Endodermal cell (in vitro differentiated cells): ENCODE measurements at regions not wholly inside any gene's neighbourhood (a gene's known extent, or its start where the extent isn't known, plus 50 kb on each side); places are given as distances from the start of the nearest gene placed in this dataset.
A peak's percentile ranks its signal among the peaks of the same experiment; 100 is the strongest.

ENCODE experiments used
- DNase-seq: peaks from one replicate; pipeline ENCODE4 v3.0.0-alpha.2; 2017
- H3K27ac ChIP-seq: 2 replicates; pipeline ENCODE4 v1.5.1; 2013; ENCODE audit warnings: mild to moderate bottlenecking, low read depth, low read length, moderate library complexity
- H3K27me3 ChIP-seq: 2 replicates; pipeline ENCODE4 v1.6.1; 2013; ENCODE audit warnings: mild to moderate bottlenecking, low read length, moderate library complexity; ENCODE audit not compliant: insufficient read depth, control insufficient read depth, poor library complexity, severe bottlenecking
- H3K36me3 ChIP-seq: 2 replicates; pipeline ENCODE4 v1.7.0; 2013; ENCODE audit warnings: mild to moderate bottlenecking, low read length, moderate library complexity; ENCODE audit not compliant: control insufficient read depth, insufficient read depth
- H3K4me1 ChIP-seq: one replicate; pipeline ENCODE4 v1.7.0; 2013; ENCODE audit warnings: low read length; ENCODE audit not compliant: control insufficient read depth, insufficient read depth
- H3K4me3 ChIP-seq: 2 replicates; pipeline ENCODE4 v1.5.1; 2013; ENCODE audit warnings: mild to moderate bottlenecking, low read length, moderate library complexity
- H3K9ac ChIP-seq: 2 replicates; pipeline ENCODE4 v1.6.1; 2013; ENCODE audit warnings: mild to moderate bottlenecking, low read length, moderate library complexity; ENCODE audit not compliant: poor library complexity, severe bottlenecking; ENCODE audit errors: extremely low read depth
- H3K9me3 ChIP-seq: 2 replicates; pipeline ENCODE4 v1.6.1; 2013; ENCODE audit warnings: mild to moderate bottlenecking, low read length, moderate library complexity; ENCODE audit not compliant: control insufficient read depth
- H3K27ac Mint-ChIP-seq: 2 replicates; pipeline ENCODE4 v1.8.0; 2020; ENCODE audit warnings: mixed read lengths
- H3K27me3 Mint-ChIP-seq: 2 replicates; pipeline ENCODE4 v1.8.0; 2021; ENCODE audit warnings: mild to moderate bottlenecking, mixed read lengths; ENCODE audit not compliant: insufficient read depth
- H3K36me3 Mint-ChIP-seq: 2 replicates; pipeline ENCODE4 v1.8.0; 2020; ENCODE audit warnings: low read depth, mixed read lengths
- H3K4me1 Mint-ChIP-seq: 2 replicates; pipeline ENCODE4 v1.8.0; 2020; ENCODE audit warnings: mixed read lengths
- H3K4me3 Mint-ChIP-seq: 2 replicates; pipeline ENCODE4 v1.8.0; 2020; ENCODE audit warnings: mild to moderate bottlenecking, moderate library complexity, mixed read lengths
- H3K9me3 Mint-ChIP-seq: 2 replicates; pipeline ENCODE4 v1.8.0; 2020; ENCODE audit warnings: mild to moderate bottlenecking, mixed read lengths
- WGBS, 2 experiments: methylation state at CpG; one replicate each; pipeline versions ENCODE4 v1.1.5 to v1.1.7; 2013; ENCODE audit warnings: missing lambda C conversion rate in 2 of 2, mixed read lengths in 1 of 2; ENCODE audit not compliant: insufficient coverage in 1 of 2, insufficient read length in 1 of 2; 5-methylcytosine and 5-hydroxymethylcytosine counted together
- TF ChIP-seq, protein P1 (sequence below): fragments of 200-600 bp; sonication (generic); conservative IDR thresholded peaks from 2 replicates; pipeline ENCODE4 v1.5.0; 2021; ENCODE audit warnings: antibody characterized with exemption, mild to moderate bottlenecking

DNA sequence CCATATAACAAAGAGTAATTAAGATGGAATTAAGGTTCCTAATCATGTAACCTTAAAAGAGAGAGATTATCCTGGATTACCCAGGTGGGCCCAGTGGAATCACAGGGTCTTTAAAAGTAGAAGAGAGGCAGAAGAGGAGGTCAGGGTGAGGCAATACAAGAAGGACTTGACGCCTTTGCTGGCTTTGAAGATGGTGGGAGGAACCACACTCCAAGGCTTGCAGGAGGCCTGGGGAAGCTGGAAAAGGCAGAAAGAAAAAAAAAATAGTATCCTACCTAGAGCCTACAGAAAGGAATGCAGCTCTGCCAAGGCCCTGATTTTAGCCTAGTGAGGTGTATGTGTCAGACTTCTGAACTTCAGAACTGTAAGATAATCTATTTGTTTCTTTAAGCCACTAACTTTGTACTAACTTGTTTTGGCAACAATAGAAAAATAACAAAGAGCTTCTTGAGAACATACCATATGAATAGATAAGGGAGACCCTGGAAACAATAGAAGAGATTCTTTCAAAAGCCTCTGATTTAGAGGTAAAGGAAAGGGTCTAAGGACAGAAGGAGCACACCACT, 229.9 kb upstream of the TTC29 start:
- DNase-seq, result peak; percentile 65
- WGBS, 2 experiments, result 50 to 70% methylated on average over 1 of the region's 1 CpG

DNA sequence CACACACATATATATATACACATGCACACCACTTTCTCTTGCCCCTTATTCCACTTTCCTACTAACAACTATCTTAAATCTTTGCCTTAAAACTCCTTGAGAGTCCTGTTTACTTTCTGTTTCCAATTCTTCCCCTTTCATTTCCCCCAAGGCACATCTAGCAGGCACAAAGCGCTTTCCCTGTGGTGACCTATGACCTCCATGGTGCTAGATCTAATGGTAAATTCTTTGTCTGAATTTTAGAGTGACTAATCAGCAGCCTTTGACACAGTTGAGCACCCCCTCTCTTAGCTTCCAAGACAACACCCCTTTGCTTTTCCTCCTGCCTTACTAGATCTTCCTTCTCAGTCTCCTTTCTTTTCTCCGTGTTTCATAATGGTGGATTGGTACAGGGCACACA, 236.4 kb upstream of the TTC29 start:
- H3K4me3 Mint-ChIP-seq, result no peak overlapping the region
- H3K9ac ChIP-seq, result no peak overlapping the region
- H3K27ac Mint-ChIP-seq, result no peak overlapping the region
- no peaks in the 10 kb centered on the region for H3K27me3 ChIP-seq
- no peaks in the 10 kb centered on the region for H3K36me3 ChIP-seq
- WGBS, 2 experiments, result 86 to 90% methylated on average over 1 to 2 of the region's 2 CpGs
- H3K9me3 ChIP-seq, result no peaks in the 10 kb centered on the region
- H3K4me1 Mint-ChIP-seq, result no peaks in the 10 kb centered on the region
- H3K27ac ChIP-seq, result no peak overlapping the region
- TF ChIP-seq, protein P1, sequence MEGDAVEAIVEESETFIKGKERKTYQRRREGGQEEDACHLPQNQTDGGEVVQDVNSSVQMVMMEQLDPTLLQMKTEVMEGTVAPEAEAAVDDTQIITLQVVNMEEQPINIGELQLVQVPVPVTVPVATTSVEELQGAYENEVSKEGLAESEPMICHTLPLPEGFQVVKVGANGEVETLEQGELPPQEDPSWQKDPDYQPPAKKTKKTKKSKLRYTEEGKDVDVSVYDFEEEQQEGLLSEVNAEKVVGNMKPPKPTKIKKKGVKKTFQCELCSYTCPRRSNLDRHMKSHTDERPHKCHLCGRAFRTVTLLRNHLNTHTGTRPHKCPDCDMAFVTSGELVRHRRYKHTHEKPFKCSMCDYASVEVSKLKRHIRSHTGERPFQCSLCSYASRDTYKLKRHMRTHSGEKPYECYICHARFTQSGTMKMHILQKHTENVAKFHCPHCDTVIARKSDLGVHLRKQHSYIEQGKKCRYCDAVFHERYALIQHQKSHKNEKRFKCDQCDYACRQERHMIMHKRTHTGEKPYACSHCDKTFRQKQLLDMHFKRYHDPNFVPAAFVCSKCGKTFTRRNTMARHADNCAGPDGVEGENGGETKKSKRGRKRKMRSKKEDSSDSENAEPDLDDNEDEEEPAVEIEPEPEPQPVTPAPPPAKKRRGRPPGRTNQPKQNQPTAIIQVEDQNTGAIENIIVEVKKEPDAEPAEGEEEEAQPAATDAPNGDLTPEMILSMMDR, result no peak
- H3K9me3 Mint-ChIP-seq, result peaks cover 15% of the 10 kb centered on the region
- no peak overlapping the region for H3K4me3 ChIP-seq
- H3K36me3 Mint-ChIP-seq, result no peaks in the 10 kb centered on the region
- H3K27me3 Mint-ChIP-seq, result no peaks in the 10 kb centered on the region
- no peak for DNase-seq
- no peaks in the 10 kb centered on the region for H3K4me1 ChIP-seq

More for the DNA sequence above, 229.9 kb upstream of the TTC29 start:
- peak overlapping the region; percentile 26 for H3K4me3 ChIP-seq
- H3K27me3 ChIP-seq, result no peaks in the 10 kb centered on the region
- peak overlapping the region; percentile 36 for H3K27ac ChIP-seq
- H3K27ac Mint-ChIP-seq, result peak overlapping the region; percentile 61
- H3K9me3 Mint-ChIP-seq, result no peaks in the 10 kb centered on the region
- no peaks in the 10 kb centered on the region for H3K27me3 Mint-ChIP-seq
- peaks cover 9% of the 10 kb centered on the region for H3K9me3 ChIP-seq
- TF ChIP-seq, protein P1, result no peak
- H3K36me3 Mint-ChIP-seq, result no peaks in the 10 kb centered on the region
- H3K4me3 Mint-ChIP-seq, result no peak overlapping the region
- no peaks in the 10 kb centered on the region for H3K36me3 ChIP-seq
- no peaks in the 10 kb centered on the region for H3K4me1 ChIP-seq
- peak overlapping the region; percentile 53 for H3K9ac ChIP-seq
- peaks cover 11% of the 10 kb centered on the region for H3K4me1 Mint-ChIP-seq

DNA sequence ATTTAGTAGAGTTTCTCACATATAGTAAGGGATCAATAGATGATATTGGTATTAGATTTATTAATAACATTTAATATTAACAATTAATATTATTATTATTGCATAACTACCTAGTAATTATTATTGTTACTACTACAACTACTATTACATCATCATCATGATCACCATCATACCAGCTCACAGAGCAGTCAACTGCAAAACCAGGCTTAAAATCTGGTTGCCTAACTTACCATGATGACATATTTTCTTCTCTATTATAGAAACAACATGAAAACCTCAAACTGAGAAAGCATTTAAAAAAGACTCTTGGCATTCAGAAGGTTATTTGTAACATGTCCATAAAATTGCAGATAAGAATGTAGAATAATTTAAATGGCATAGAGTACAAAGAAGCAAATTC, 247.0 kb upstream of the TTC29 start:
- Histone ChIP-seq H3K9ac (no peak overlapping the region), H3K9me3 (peaks cover 7% of the 10 kb centered on the region), H3K4me3 (no peak overlapping the region), H3K27me3 (no peaks in the 10 kb centered on the region), H3K27ac (no peak overlapping the region), H3K36me3 (no peaks in the 10 kb centered on the region), H3K4me1 (peaks cover 2% of the 10 kb centered on the region)
- H3K36me3 Mint-ChIP-seq, result no peaks in the 10 kb centered on the region
- TF ChIP-seq, protein P1, result no peak
- DNase-seq, result no peak
- no peak overlapping the region for H3K27ac Mint-ChIP-seq
- H3K9me3 Mint-ChIP-seq, result peaks cover 16% of the 10 kb centered on the region
- H3K4me1 Mint-ChIP-seq, result peaks cover 11% of the 10 kb centered on the region
- H3K4me3 Mint-ChIP-seq, result no peak overlapping the region
- H3K27me3 Mint-ChIP-seq, result no peaks in the 10 kb centered on the region
